H1 (cell line): ENCODE measurements at regions not wholly inside any gene's neighbourhood (a gene's known extent, or its start where the extent isn't known, plus 50 kb on each side); places are given as distances from the start of the nearest gene placed in this dataset.

Source experiments
- CTCF ChIA-PET: fragments of 300-600 bp; sonication (Branson Sonifier 250); formaldehyde crosslinking; loops from one replicate; lab custom pipeline; 2021; ENCODE audit not compliant: partially characterized antibody; lab: Charles Lee
- POLR2A ChIA-PET: fragments of 300-600 bp; sonication (Branson Sonifier 250); formaldehyde crosslinking; loops from one replicate; lab custom pipeline; 2021; ENCODE audit warnings: inconsistent platforms; ENCODE audit not compliant: partially characterized antibody; lab: Charles Lee
- DNase-seq, 2 experiments: peaks; one replicate each; pipeline versions ENCODE4 v3.0.0 to v3.0.0-alpha.2; 2010 to 2022; ENCODE audit warnings: low spot score in 2 of 2, low read depth in 1 of 2, mixed read lengths in 1 of 2
- FAIRE-seq: peaks from 2 replicates; lab custom pipeline; 2011; peaks lifted over from hg19 to GRCh38; lab: Jason Lieb, UNC
- H2AFZ ChIP-seq: 2 replicates; pipeline ENCODE4 v1.8.1; 2012; ENCODE audit warnings: low read length, inconsistent platforms
- H2AK5ac ChIP-seq: 2 replicates; pipeline ENCODE4 v1.6.1; 2013; ENCODE audit warnings: low read depth, low read length
- H2BK120ac ChIP-seq: replicated peaks from 2 replicates; pipeline ENCODE3; 2013; ENCODE audit warnings: low read depth, low read length, inconsistent platforms
- H2BK12ac ChIP-seq: 2 replicates; pipeline ENCODE4 v1.6.1; 2013; ENCODE audit warnings: low read depth, low read length
- H2BK15ac ChIP-seq: 2 replicates; pipeline ENCODE4 v1.6.1; 2013; ENCODE audit warnings: low read length
- H2BK20ac ChIP-seq: 2 replicates; pipeline ENCODE4 v1.6.1; 2013; ENCODE audit warnings: low read length
- H2BK5ac ChIP-seq: 2 replicates; pipeline ENCODE4 v1.6.1; 2013; ENCODE audit warnings: low read depth, low read length
- H3K14ac ChIP-seq: 2 replicates; pipeline ENCODE4 v1.6.1; 2013; ENCODE audit warnings: inconsistent platforms; ENCODE audit not compliant: insufficient read length
- H3K18ac ChIP-seq: 2 replicates; pipeline ENCODE4 v1.6.1; 2013; ENCODE audit warnings: low read length; ENCODE audit errors: extremely low read depth
- H3K23ac ChIP-seq: 2 replicates; pipeline ENCODE4 v1.6.1; 2013; ENCODE audit warnings: inconsistent platforms; ENCODE audit not compliant: insufficient read length
- H3K23me2 ChIP-seq: 2 replicates; pipeline ENCODE4 v1.6.1; 2013; ENCODE audit warnings: low read depth, low read length
- H3K27ac ChIP-seq: 2 replicates; pipeline ENCODE4 v1.6.1; 2011; ENCODE audit warnings: low read depth, low read length, inconsistent platforms
- H3K27me3 ChIP-seq, 4 experiments: replicated peaks in 1 of 4; 1 replicate in 1 of 4; 2 replicates in 3 of 4; pipeline versions ENCODE4 v1.6.1 to v1.8.1; 2011 to 2013; ENCODE audit warnings: low read length in 3 of 4, mild to moderate bottlenecking in 3 of 4, inconsistent platforms in 2 of 4, mixed read lengths in 2 of 4, moderate library complexity in 1 of 4; ENCODE audit not compliant: control insufficient read depth in 3 of 4, insufficient read depth in 3 of 4; ENCODE audit errors: extremely low read depth in 1 of 4
- H3K36me3 ChIP-seq, 4 experiments: 2 replicates each; pipeline versions ENCODE4 v1.6.1 to v1.8.1; 2011 to 2013; ENCODE audit warnings: mild to moderate bottlenecking in 4 of 4, low read length in 3 of 4, moderate library complexity in 2 of 4, control low read depth in 1 of 4, inconsistent platforms in 1 of 4; ENCODE audit not compliant: insufficient read depth in 4 of 4, control insufficient read depth in 2 of 4
- H3K4ac ChIP-seq: replicated peaks from 2 replicates; pipeline ENCODE3; 2013; ENCODE audit warnings: low read length, low read depth, mixed read lengths, inconsistent platforms; ENCODE audit not compliant: insufficient read length
- H3K4me1 ChIP-seq, 4 experiments: replicated peaks in 1 of 4; 1 replicate in 1 of 4; 2 replicates in 3 of 4; pipeline versions ENCODE4 v1.6.1 to v1.8.1; 2011 to 2013; ENCODE audit warnings: low read length in 3 of 4, inconsistent platforms in 2 of 4, mixed read lengths in 1 of 4; ENCODE audit not compliant: insufficient read depth in 4 of 4, control insufficient read depth in 3 of 4
- H3K4me2 ChIP-seq, 2 experiments: 2 replicates each; pipeline versions ENCODE4 v1.6.1 to v1.8.1; 2011 to 2013; ENCODE audit warnings: low read depth in 2 of 2, low read length in 2 of 2, control low read depth in 1 of 2, inconsistent platforms in 1 of 2, mild to moderate bottlenecking in 1 of 2; ENCODE audit not compliant: insufficient read depth in 1 of 2
- H3K4me3 ChIP-seq, 4 experiments: fragments of 200-600, 300-600 bp in 1 of 4; sonication (generic), shearing (Covaris generic), sonication (Bioruptor Twin) in 1 of 4; 2 replicates each; pipeline versions ENCODE4 v1.5.1 to v1.8.1; 2011 to 2016; ENCODE audit warnings: low read length in 4 of 4, low read depth in 3 of 4, control low read depth in 2 of 4, inconsistent platforms in 2 of 4, mild to moderate bottlenecking in 2 of 4, mixed read lengths in 1 of 4, moderate library complexity in 1 of 4; ENCODE audit not compliant: insufficient read depth in 2 of 4; ENCODE audit errors: extremely low read depth in 1 of 4
- H3K56ac ChIP-seq: replicated peaks from 2 replicates; pipeline ENCODE3; 2013; ENCODE audit warnings: low read depth, mild to moderate bottlenecking, mixed read lengths, low read length, inconsistent platforms; ENCODE audit not compliant: insufficient read length
- H3K79me1 ChIP-seq: 2 replicates; pipeline ENCODE4 v1.6.1; 2013; ENCODE audit warnings: low read depth, low read length, control low read depth
- H3K79me2 ChIP-seq, 2 experiments: 2 replicates each; pipeline versions ENCODE4 v1.6.1 to v1.8.1; 2012 to 2013; ENCODE audit warnings: low read length in 2 of 2, mild to moderate bottlenecking in 2 of 2, inconsistent platforms in 1 of 2; ENCODE audit not compliant: insufficient read depth in 2 of 2, control insufficient read depth in 1 of 2
- H3K9ac ChIP-seq, 4 experiments: replicated peaks in 1 of 4; 1 replicate in 1 of 4; 2 replicates in 3 of 4; pipeline versions ENCODE4 v1.6.1 to v1.8.1; 2011 to 2013; ENCODE audit warnings: low read depth in 3 of 4, low read length in 3 of 4, control low read depth in 2 of 4, mild to moderate bottlenecking in 2 of 4, moderate library complexity in 2 of 4, inconsistent platforms in 1 of 4; ENCODE audit errors: extremely low read depth in 1 of 4
- H3K9me3 ChIP-seq, 2 experiments: 2 replicates each; pipeline versions ENCODE4 v1.6.1 to v1.8.1; 2012 to 2013; ENCODE audit warnings: mild to moderate bottlenecking in 2 of 2, moderate library complexity in 2 of 2, control low read depth in 1 of 2, inconsistent platforms in 1 of 2, low read depth in 1 of 2, low read length in 1 of 2, mixed read lengths in 1 of 2; ENCODE audit not compliant: insufficient read depth in 2 of 2
- H4K20me1 ChIP-seq, 2 experiments: replicated peaks in 1 of 2; 2 replicates each; pipeline versions ENCODE3 to v1.8.1; 2011 to 2013; ENCODE audit warnings: inconsistent platforms in 2 of 2, low read length in 2 of 2, mild to moderate bottlenecking in 1 of 2; ENCODE audit not compliant: insufficient read depth in 2 of 2, control insufficient read depth in 1 of 2
- H4K5ac ChIP-seq: 2 replicates; pipeline ENCODE4 v1.6.1; 2013; ENCODE audit warnings: low read length, low read depth, mixed read lengths, inconsistent platforms; ENCODE audit not compliant: insufficient read length
- H4K8ac ChIP-seq: 2 replicates; pipeline ENCODE4 v1.8.0; 2013; ENCODE audit warnings: mild to moderate bottlenecking, moderate library complexity, low read length, inconsistent platforms; ENCODE audit not compliant: insufficient read depth; ENCODE audit errors: extremely low read depth
- H4K91ac ChIP-seq: replicated peaks from 2 replicates; pipeline ENCODE3; 2013; ENCODE audit warnings: low read length, mixed read lengths, inconsistent platforms; ENCODE audit not compliant: insufficient read length
- E2F6 ChIP-seq: IDR thresholded peaks from 2 replicates; pipeline ENCODE4 v1.6.1; 2012; ENCODE audit warnings: inconsistent platforms
- FOSL1 ChIP-seq: IDR thresholded peaks from 2 replicates; pipeline ENCODE4 v1.6.1; 2011; ENCODE audit warnings: mild to moderate bottlenecking, low read depth, low read length, moderate library complexity; ENCODE audit not compliant: insufficient read depth
- HDAC2 ChIP-seq, 2 experiments: fragments of 300-600 bp in 1 of 2; sonication (generic) in 1 of 2; IDR thresholded peaks; 2 replicates each; pipeline ENCODE4 v1.6.1; 2011 to 2012; ENCODE audit warnings: low read depth in 2 of 2, low read length in 2 of 2, mild to moderate bottlenecking in 2 of 2, moderate library complexity in 2 of 2, borderline replicate concordance in 1 of 2, inconsistent platforms in 1 of 2
- NRF1 ChIP-seq: IDR thresholded peaks from 2 replicates; pipeline ENCODE4 v1.6.1; 2011; ENCODE audit warnings: mild to moderate bottlenecking, low read depth, low read length, improper control_type of control experiment
- SP1 ChIP-seq: IDR thresholded peaks from 2 replicates; pipeline ENCODE4 v1.6.1; 2011; ENCODE audit warnings: low read depth, low read length
- USF2 ChIP-seq: IDR thresholded peaks from 2 replicates; pipeline ENCODE4 v1.6.1; 2011; ENCODE audit warnings: low read length, improper control_type of control experiment
- WGBS, 2 experiments: shearing (Covaris generic) in 1 of 2; methylation state at CpG; one replicate each; pipeline versions ENCODE4 v1.1.6 to v1.1.7; 2013 to 2015; ENCODE audit warnings: low lambda C conversion rate in 2 of 2, mixed read lengths in 2 of 2, inconsistent platforms in 1 of 2, low coverage in 1 of 2, missing lambda C conversion rate in 1 of 2; ENCODE audit not compliant: insufficient replicate concordance in 2 of 2, insufficient coverage in 1 of 2, insufficient read length in 1 of 2; ENCODE audit errors: extremely low coverage in 1 of 2, missing lambda C conversion rate in 1 of 2; 5-methylcytosine and 5-hydroxymethylcytosine counted together

- Histone ChIP-seq H3K4me3 (no peak overlapping the region), H3K14ac (no peak overlapping the region), H3K9me3 (no peaks in the 10 kb centered on the region), H2BK12ac (no peak overlapping the region), H3K23ac (no peak overlapping the region), H3K4me1 (no peaks in the 10 kb centered on the region), H3K4me2 (no peak overlapping the region), H3K79me2 (no peaks in the 10 kb centered on the region), H3K9ac (no peak overlapping the region), H4K5ac (no peak overlapping the region), H4K91ac (no peak overlapping the region), H2BK15ac (no peak overlapping the region), H3K36me3 (no peaks in the 10 kb centered on the region), H2BK5ac (no peak overlapping the region), H3K79me1 (no peaks in the 10 kb centered on the region), H3K4ac (no peak overlapping the region), H4K8ac (no peak overlapping the region), H2BK120ac (no peak overlapping the region), H2BK20ac (no peak overlapping the region), H3K56ac (no peak overlapping the region), H3K27ac (no peak overlapping the region), H3K23me2 (no peaks in the 10 kb centered on the region), H2AFZ (no peak overlapping the region), H3K18ac (no peak overlapping the region), H2AK5ac (no peak overlapping the region), H4K20me1 (no peaks in the 10 kb centered on the region), H3K27me3 (no peaks in the 10 kb centered on the region)
- 96% methylated on average over 2 of the region's 2 CpGs; no CpG with 5 or more reads in 1 of the 2 experiments for WGBS, 2 experiments
- DNase-seq (no peak), FAIRE-seq (no peak)
- TF ChIP-seq USF2 (no peak), FOSL1 (no peak), E2F6 (no peak), HDAC2 (IDR thresholded peaks at IDR 0.05; ENCODE audit: borderline replicate concordance in 1 of 2, low read depth in 2 of 2, low read length in 2 of 2) (no peak), SP1 (no peak), NRF1 (no peak)
- ChIA-PET POLR2A (interaction anchor here (0.6 kb wide), 1 partner anchor 30 kb away, joined by 3 read pairs; no protein-coding TSS in a partner anchor), CTCF (interaction anchor here (0.7 to 1.5 kb wide), 3 partner anchors 11 to 174 kb away, joined by 3 read pairs; no protein-coding TSS in a partner anchor)
Measured at GRCh38 chr1:168959382-168959781, 147.1 kb upstream of the ATP1B1 start.
